SK-N-SH treated with all-trans-retinoic acid at 6 μM for 48 hours (cell line): ENCODE measurements at regions not wholly inside any gene's neighbourhood (a gene's known extent, or its start where the extent isn't known, plus 50 kb on each side); places are given as distances from the start of the nearest gene placed in this dataset.

ENCODE experiments used
- ATAC-seq: fragments of 200-7000 bp; cut with Tn5 transposase; 3 replicates; pipeline ENCODE4 v1.9.1; 2020; ENCODE audit warnings: mild to moderate bottlenecking, moderate library complexity
- BACH2 ChIP-seq: fragments of 250-450 bp; sonication (Bioruptor Pico); IDR thresholded peaks from 2 replicates; pipeline ENCODE4 v1.9.0; 2021; ENCODE audit warnings: mild to moderate bottlenecking, borderline replicate concordance
- CREB5 ChIP-seq: fragments of 250-450 bp; sonication (Bioruptor Pico); IDR thresholded peaks from 2 replicates; pipeline ENCODE4 v1.5.1; 2020; ENCODE audit warnings: low read depth, mild to moderate bottlenecking, moderate library complexity
- CSDC2 ChIP-seq: fragments of 250-450 bp; sonication (Bioruptor Pico); IDR thresholded peaks from 2 replicates; pipeline ENCODE4 v1.5.0; 2020; ENCODE audit warnings: mild to moderate bottlenecking, moderate library complexity
- ESRRG ChIP-seq: fragments of 250-450 bp; sonication (Bioruptor Pico); IDR thresholded peaks from 2 replicates; pipeline ENCODE4 v1.6.1; 2021; ENCODE audit warnings: mild to moderate bottlenecking
- ISL1 ChIP-seq: fragments of 250-450 bp; sonication (Bioruptor Pico); IDR thresholded peaks from 2 replicates; pipeline ENCODE4 v2.1.2; 2022; ENCODE audit warnings: mild to moderate bottlenecking, moderate library complexity
- OSR1 ChIP-seq: fragments of 250-450 bp; sonication (Bioruptor Pico); IDR thresholded peaks from 2 replicates; pipeline ENCODE4 v1.8.0; 2022; ENCODE audit warnings: moderate library complexity, mild to moderate bottlenecking, inconsistent platforms
- POU6F1 ChIP-seq: fragments of 250-450 bp; sonication (Bioruptor Pico); IDR thresholded peaks from 2 replicates; pipeline ENCODE4 v1.8.0; 2021; ENCODE audit warnings: low read depth, mild to moderate bottlenecking, moderate library complexity, borderline replicate concordance
- PPARA ChIP-seq: fragments of 250-450 bp; sonication (Bioruptor Pico); IDR thresholded peaks from 2 replicates; pipeline ENCODE4 v1.5.0; 2020; ENCODE audit warnings: mild to moderate bottlenecking, borderline replicate concordance
- RARB ChIP-seq: fragments of 250-450 bp; sonication (Bioruptor Pico); IDR thresholded peaks from 2 replicates; pipeline ENCODE4 v1.8.0; 2021; ENCODE audit warnings: mild to moderate bottlenecking, moderate library complexity
- SNAI2 ChIP-seq: fragments of 250-450 bp; sonication (Bioruptor Pico); IDR thresholded peaks from 2 replicates; pipeline ENCODE4 v1.5.0; 2020; ENCODE audit warnings: mild to moderate bottlenecking, moderate library complexity
- TOX ChIP-seq: fragments of 250-450 bp; sonication (Bioruptor Pico); IDR thresholded peaks from 2 replicates; pipeline ENCODE4 v1.8.0; 2021; ENCODE audit warnings: mild to moderate bottlenecking, moderate library complexity, borderline replicate concordance
- TSHZ2 ChIP-seq: fragments of 250-450 bp; sonication (Bioruptor Pico); IDR thresholded peaks from 2 replicates; pipeline ENCODE4 v1.5.0; 2020; ENCODE audit warnings: mild to moderate bottlenecking, moderate library complexity
- ZC3H10 ChIP-seq: fragments of 250-450 bp; sonication (Bioruptor Pico); IDR thresholded peaks from 2 replicates; pipeline ENCODE4 v1.5.1; 2021; ENCODE audit warnings: mild to moderate bottlenecking, moderate library complexity
- ZFP3 ChIP-seq: fragments of 250-450 bp; sonication (Bioruptor Pico); IDR thresholded peaks from 2 replicates; pipeline ENCODE4 v1.5.0; 2020; ENCODE audit warnings: mild to moderate bottlenecking, moderate library complexity
- ZFP30 ChIP-seq: fragments of 450-650 bp; formaldehyde crosslinking; IDR thresholded peaks from 2 replicates; pipeline ENCODE4 v1.5.0; 2022; ENCODE audit warnings: mild to moderate bottlenecking, moderate library complexity
- ZNF565 ChIP-seq: fragments of 450-650 bp; formaldehyde crosslinking; conservative IDR thresholded peaks from 2 replicates; pipeline ENCODE4 v1.5.0; 2020; ENCODE audit warnings: low read depth, mild to moderate bottlenecking, moderate library complexity
- ZNF70 ChIP-seq: fragments of 450-650 bp; formaldehyde crosslinking; IDR thresholded peaks from 2 replicates; pipeline ENCODE4 v1.5.0; 2020; ENCODE audit warnings: mild to moderate bottlenecking, moderate library complexity
- ZNF8 ChIP-seq: fragments of 450-650 bp; formaldehyde crosslinking; IDR thresholded peaks from 2 replicates; pipeline ENCODE4 v1.5.0; 2020; ENCODE audit warnings: mild to moderate bottlenecking, moderate library complexity
- TF ChIP-seq, protein P1 (sequence below): fragments of 250-450 bp; sonication (Bioruptor Pico); IDR thresholded peaks from 2 replicates; pipeline ENCODE4 v1.8.0; 2020; ENCODE audit warnings: mild to moderate bottlenecking, moderate library complexity, borderline replicate concordance

GRCh38 chr2:155836439-155836838 is 496.1 kb downstream of the NR4A2 start:
- TF ChIP-seq TSHZ2 (CRISPR knock-in tag) (no peak), SNAI2 (CRISPR knock-in tag) (no peak), TOX (CRISPR knock-in tag) (no peak), POU6F1 (CRISPR knock-in tag) (no peak), ZNF565 (CRISPR knock-in tag) (no peak), PPARA (no peak), OSR1 (CRISPR knock-in tag) (no peak), ZNF8 (CRISPR knock-in tag) (no peak), ZFP3 (CRISPR knock-in tag) (no peak), ZFP30 (no peak), RARB (no peak), ESRRG (CRISPR knock-in tag) (no peak), CREB5 (CRISPR knock-in tag) (no peak)

DNA sequence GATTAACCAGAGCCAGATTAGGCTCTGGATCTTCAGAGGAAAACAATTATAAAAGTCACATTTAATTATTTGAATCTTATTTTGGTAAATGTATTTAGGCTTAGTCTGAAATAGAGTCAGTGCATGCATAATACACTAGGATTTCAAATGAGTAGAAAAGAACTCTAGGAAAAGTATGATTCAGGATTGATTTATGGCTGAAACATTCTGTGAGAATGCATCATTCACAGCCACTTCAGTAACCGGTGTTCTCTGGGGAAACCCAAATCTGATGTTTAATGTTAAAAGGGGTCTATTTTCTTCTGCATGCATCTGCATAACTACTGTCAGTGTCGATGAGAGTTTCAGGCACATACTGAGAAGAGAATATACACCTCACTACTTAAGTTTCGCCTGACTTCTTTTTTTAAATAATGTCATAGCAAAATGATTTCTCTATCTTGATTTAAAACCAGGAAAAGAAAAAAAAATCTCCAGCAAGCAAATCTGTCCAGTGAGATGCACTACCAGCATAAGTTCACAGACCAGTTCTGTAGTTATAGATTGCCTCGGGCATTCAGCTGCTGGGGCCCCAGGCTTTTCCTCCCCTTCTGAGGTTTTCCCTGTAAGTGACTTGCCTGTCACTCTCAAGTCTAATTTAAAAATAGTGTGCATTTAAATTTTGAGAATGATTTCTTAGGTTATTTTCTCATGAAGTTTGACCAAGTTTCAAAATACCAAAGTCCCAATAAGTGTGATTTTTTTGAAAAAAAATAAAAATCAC is 501.5 kb downstream of the NR4A2 start:
- no peak for ATAC-seq
- TF ChIP-seq OSR1 (CRISPR knock-in tag) (no peak), ZNF70 (no peak), ZNF8 (CRISPR knock-in tag) (no peak), POU6F1 (CRISPR knock-in tag) (no peak), RARB (no peak), BACH2 (CRISPR knock-in tag) (no peak), ZFP3 (CRISPR knock-in tag) (no peak), ZFP30 (no peak), TOX (CRISPR knock-in tag) (no peak), CSDC2 (CRISPR knock-in tag) (no peak), ISL1 (CRISPR knock-in tag) (no peak), TSHZ2 (CRISPR knock-in tag) (no peak), SNAI2 (CRISPR knock-in tag) (no peak), PPARA (no peak), ZC3H10 (no peak)
- TF ChIP-seq, protein P1, sequence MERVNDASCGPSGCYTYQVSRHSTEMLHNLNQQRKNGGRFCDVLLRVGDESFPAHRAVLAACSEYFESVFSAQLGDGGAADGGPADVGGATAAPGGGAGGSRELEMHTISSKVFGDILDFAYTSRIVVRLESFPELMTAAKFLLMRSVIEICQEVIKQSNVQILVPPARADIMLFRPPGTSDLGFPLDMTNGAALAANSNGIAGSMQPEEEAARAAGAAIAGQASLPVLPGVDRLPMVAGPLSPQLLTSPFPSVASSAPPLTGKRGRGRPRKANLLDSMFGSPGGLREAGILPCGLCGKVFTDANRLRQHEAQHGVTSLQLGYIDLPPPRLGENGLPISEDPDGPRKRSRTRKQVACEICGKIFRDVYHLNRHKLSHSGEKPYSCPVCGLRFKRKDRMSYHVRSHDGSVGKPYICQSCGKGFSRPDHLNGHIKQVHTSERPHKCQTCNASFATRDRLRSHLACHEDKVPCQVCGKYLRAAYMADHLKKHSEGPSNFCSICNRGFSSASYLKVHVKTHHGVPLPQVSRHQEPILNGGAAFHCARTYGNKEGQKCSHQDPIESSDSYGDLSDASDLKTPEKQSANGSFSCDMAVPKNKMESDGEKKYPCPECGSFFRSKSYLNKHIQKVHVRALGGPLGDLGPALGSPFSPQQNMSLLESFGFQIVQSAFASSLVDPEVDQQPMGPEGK (CRISPR knock-in tag) = no peak

More at GRCh38 chr2:155836439-155836838, 496.1 kb downstream of the NR4A2 start:
- no peak for ATAC-seq
